Neural cell (in vitro differentiated cells): ENCODE measurements at regions not wholly inside any gene's neighbourhood (a gene's known extent, or its start where the extent isn't known, plus 50 kb on each side); places are given as distances from the start of the nearest gene placed in this dataset.

Source experiments
- H2AFZ ChIP-seq: fragments of 200-600, 300-800 bp; sonication (generic), shearing (Covaris generic); 2 replicates; pipeline ENCODE4 v1.6.0; 2014; ENCODE audit warnings: low read depth, mild to moderate bottlenecking, antibody characterized with exemption, low read length, moderate library complexity
- H3F3A ChIP-seq: fragments of 200-600 bp; shearing (Covaris generic); 2 replicates; pipeline ENCODE4 v1.6.1; 2016; ENCODE audit warnings: mild to moderate bottlenecking, moderate library complexity, mixed read lengths, antibody characterized with exemption, low read length; ENCODE audit not compliant: insufficient read depth, poor library complexity, severe bottlenecking
- H3K27ac ChIP-seq: fragments of 200-600, 300-800 bp; sonication (generic), shearing (Covaris generic); 2 replicates; pipeline ENCODE4 v1.5.1; 2014; ENCODE audit warnings: mild to moderate bottlenecking, low read length, moderate library complexity
- H3K27me3 ChIP-seq: fragments of 300-800, 200-600 bp; sonication (generic), shearing (Covaris generic); 2 replicates; pipeline ENCODE4 v1.6.0; 2014; ENCODE audit warnings: mild to moderate bottlenecking, low read depth, low read length, moderate library complexity; ENCODE audit not compliant: insufficient read depth
- H3K36me3 ChIP-seq: fragments of 300-800, 200-600 bp; sonication (generic), shearing (Covaris generic); 2 replicates; pipeline ENCODE4 v1.5.1; 2014; ENCODE audit warnings: mild to moderate bottlenecking, antibody characterized with exemption, low read length, moderate library complexity; ENCODE audit not compliant: insufficient read depth
- H3K4me2 ChIP-seq: fragments of 300-800, 200-600 bp; sonication (generic), shearing (Covaris generic); 2 replicates; pipeline ENCODE4 v1.6.0; 2014; ENCODE audit warnings: mild to moderate bottlenecking, low read length
- H3K4me3 ChIP-seq: fragments of 300-800, 200-600 bp; sonication (generic), shearing (Covaris generic); 2 replicates; pipeline ENCODE4 v1.5.1; 2014; ENCODE audit warnings: mild to moderate bottlenecking, low read length, moderate library complexity
- H3K79me2 ChIP-seq: fragments of 200-600 bp; shearing (Covaris generic); replicated peaks from 2 replicates; pipeline ENCODE4 v1.6.0; 2014; ENCODE audit warnings: mild to moderate bottlenecking, low read length, moderate library complexity; ENCODE audit not compliant: insufficient read depth
- H3K9ac ChIP-seq: fragments of 300-800, 200-600 bp; sonication (generic), shearing (Covaris generic); 2 replicates; pipeline ENCODE4 v1.6.1; 2016; ENCODE audit warnings: mild to moderate bottlenecking, low read length, mixed read lengths
- H3K9me2 ChIP-seq: fragments of 200-600 bp; shearing (Covaris generic); 2 replicates; pipeline ENCODE4 v1.6.1; 2016; ENCODE audit warnings: mild to moderate bottlenecking, low read length, mixed read lengths; ENCODE audit not compliant: insufficient read depth
- H3K9me3 ChIP-seq: fragments of 200-600, 300-800 bp; sonication (generic), shearing (Covaris generic); 2 replicates; pipeline ENCODE4 v1.6.1; 2016; ENCODE audit warnings: mild to moderate bottlenecking, mixed run types, low read length, moderate library complexity, mixed read lengths
- H4K20me1 ChIP-seq: fragments of 200-600 bp; shearing (Covaris generic); 2 replicates; pipeline ENCODE4 v1.6.1; 2016; ENCODE audit warnings: mild to moderate bottlenecking, mixed run types; ENCODE audit not compliant: insufficient read depth
- CTCF ChIP-seq: fragments of 450-650 bp; IDR thresholded peaks from 2 replicates; pipeline ENCODE4 v1.5.1; 2014; ENCODE audit warnings: antibody characterized with exemption, mild to moderate bottlenecking, moderate library complexity; ENCODE audit not compliant: poor library complexity, severe bottlenecking
- EP300 ChIP-seq: fragments of 450-650 bp; conservative IDR thresholded peaks from 2 replicates; pipeline ENCODE4 v1.6.1; 2014; ENCODE audit warnings: antibody characterized with exemption, mild to moderate bottlenecking, moderate library complexity; ENCODE audit not compliant: poor library complexity, severe bottlenecking
- EZH2 ChIP-seq: fragments of 200-600, 300-800 bp; shearing (Covaris generic), sonication (generic); IDR thresholded peaks from 2 replicates; pipeline ENCODE4 v1.6.1; 2014; ENCODE audit warnings: antibody characterized with exemption, low read length, borderline replicate concordance, mild to moderate bottlenecking; ENCODE audit not compliant: insufficient read depth, poor library complexity, severe bottlenecking
- MXI1 ChIP-seq: fragments of 450-650 bp; conservative IDR thresholded peaks from 2 replicates; pipeline ENCODE4 v1.6.1; 2014; ENCODE audit warnings: antibody characterized with exemption, mild to moderate bottlenecking; ENCODE audit not compliant: poor library complexity, severe bottlenecking
- POLR2AphosphoS5 ChIP-seq: IDR thresholded peaks from 2 replicates; pipeline ENCODE4 v1.6.1; 2012
- RAD21 ChIP-seq: fragments of 450-650 bp; conservative IDR thresholded peaks from 2 replicates; pipeline ENCODE4 v1.6.1; 2014; ENCODE audit warnings: antibody characterized with exemption, mild to moderate bottlenecking, moderate library complexity
- SMC3 ChIP-seq: fragments of 450-650 bp; conservative IDR thresholded peaks from 2 replicates; pipeline ENCODE4 v1.6.1; 2014; ENCODE audit warnings: antibody characterized with exemption, mild to moderate bottlenecking, moderate library complexity; ENCODE audit not compliant: poor library complexity
- TAF1 ChIP-seq: IDR thresholded peaks from 2 replicates; pipeline ENCODE4 v1.6.1; 2012; ENCODE audit warnings: low read depth
- TF ChIP-seq, protein P1 (sequence below): IDR thresholded peaks from 2 replicates; pipeline ENCODE4 v1.6.1; 2012; ENCODE audit warnings: borderline replicate concordance

- Histone ChIP-seq H3K79me2 (no peaks in the 10 kb centered on the region), H3K9me3 (no peaks in the 10 kb centered on the region), H3K4me3 (no peak overlapping the region), H3K9me2 (no peaks in the 10 kb centered on the region), H3K27ac (no peak overlapping the region), H3K9ac (no peak overlapping the region), H2AFZ (no peak overlapping the region), H4K20me1 (no peaks in the 10 kb centered on the region), H3K27me3 (no peaks in the 10 kb centered on the region), H3K36me3 (no peaks in the 10 kb centered on the region), H3F3A (no peaks in the 10 kb centered on the region), H3K4me2 (no peak overlapping the region)
- TF ChIP-seq MXI1 (no peak), SMC3 (no peak), EP300 (no peak), TAF1 (no peak), RAD21 (no peak), EZH2 (no peak), POLR2AphosphoS5 (no peak), CTCF (no peak)
- TF ChIP-seq, protein P1, sequence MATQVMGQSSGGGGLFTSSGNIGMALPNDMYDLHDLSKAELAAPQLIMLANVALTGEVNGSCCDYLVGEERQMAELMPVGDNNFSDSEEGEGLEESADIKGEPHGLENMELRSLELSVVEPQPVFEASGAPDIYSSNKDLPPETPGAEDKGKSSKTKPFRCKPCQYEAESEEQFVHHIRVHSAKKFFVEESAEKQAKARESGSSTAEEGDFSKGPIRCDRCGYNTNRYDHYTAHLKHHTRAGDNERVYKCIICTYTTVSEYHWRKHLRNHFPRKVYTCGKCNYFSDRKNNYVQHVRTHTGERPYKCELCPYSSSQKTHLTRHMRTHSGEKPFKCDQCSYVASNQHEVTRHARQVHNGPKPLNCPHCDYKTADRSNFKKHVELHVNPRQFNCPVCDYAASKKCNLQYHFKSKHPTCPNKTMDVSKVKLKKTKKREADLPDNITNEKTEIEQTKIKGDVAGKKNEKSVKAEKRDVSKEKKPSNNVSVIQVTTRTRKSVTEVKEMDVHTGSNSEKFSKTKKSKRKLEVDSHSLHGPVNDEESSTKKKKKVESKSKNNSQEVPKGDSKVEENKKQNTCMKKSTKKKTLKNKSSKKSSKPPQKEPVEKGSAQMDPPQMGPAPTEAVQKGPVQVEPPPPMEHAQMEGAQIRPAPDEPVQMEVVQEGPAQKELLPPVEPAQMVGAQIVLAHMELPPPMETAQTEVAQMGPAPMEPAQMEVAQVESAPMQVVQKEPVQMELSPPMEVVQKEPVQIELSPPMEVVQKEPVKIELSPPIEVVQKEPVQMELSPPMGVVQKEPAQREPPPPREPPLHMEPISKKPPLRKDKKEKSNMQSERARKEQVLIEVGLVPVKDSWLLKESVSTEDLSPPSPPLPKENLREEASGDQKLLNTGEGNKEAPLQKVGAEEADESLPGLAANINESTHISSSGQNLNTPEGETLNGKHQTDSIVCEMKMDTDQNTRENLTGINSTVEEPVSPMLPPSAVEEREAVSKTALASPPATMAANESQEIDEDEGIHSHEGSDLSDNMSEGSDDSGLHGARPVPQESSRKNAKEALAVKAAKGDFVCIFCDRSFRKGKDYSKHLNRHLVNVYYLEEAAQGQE, result no peak
Measured at GRCh38 chr16:87033021-87033471, 284.1 kb downstream of the C16orf95 start.

DNA sequence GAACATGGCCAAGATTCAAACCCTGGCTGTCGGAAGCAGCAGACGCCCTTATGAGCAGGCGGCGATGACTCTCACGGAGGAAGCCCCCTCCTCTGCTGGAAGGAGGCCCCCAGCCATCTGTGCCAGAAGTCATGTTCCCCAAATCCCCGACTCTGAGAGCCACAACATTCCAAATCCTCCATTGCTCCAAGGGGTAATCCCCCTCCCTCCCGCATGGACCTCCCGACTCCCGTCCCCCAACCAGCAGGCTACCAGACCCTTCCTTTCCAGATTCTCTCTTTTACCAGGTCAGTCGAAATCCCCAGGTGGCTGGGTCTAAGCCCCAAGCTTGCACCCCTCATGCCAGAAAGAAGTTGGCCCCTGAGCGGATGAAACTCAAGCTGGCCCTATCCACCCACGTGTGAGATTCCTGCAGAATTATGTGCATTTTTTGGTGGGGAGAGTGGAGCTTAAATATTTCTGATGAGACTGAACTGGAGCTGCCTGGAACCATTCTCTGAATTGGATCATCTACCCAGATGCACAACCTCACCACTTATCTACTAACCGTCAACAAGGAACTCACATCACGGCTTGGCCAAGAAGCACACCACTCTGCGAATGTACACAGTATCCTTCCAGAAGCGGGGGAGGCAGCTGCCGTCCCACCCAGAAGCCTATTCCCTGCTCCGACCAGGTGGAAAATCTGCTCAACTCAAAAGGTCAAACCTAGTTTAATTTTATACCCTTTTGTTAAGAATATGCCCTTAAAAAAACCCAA lies 283.5 kb downstream of the C16orf95 start:
- Histone ChIP-seq H3K4me3 (no peak overlapping the region), H4K20me1 (no peaks in the 10 kb centered on the region), H3K9me2 (no peaks in the 10 kb centered on the region), H2AFZ (no peak overlapping the region), H3K9ac (no peak overlapping the region), H3K4me2 (no peak overlapping the region), H3K27me3 (no peaks in the 10 kb centered on the region), H3K9me3 (no peaks in the 10 kb centered on the region), H3F3A (no peaks in the 10 kb centered on the region), H3K36me3 (no peaks in the 10 kb centered on the region), H3K79me2 (no peaks in the 10 kb centered on the region), H3K27ac (no peak overlapping the region)
- no peak for TF ChIP-seq TAF1
